ENCODE measurements at regions not wholly inside any gene's neighbourhood (a gene's known extent, or its start where the extent isn't known, plus 50 kb on each side); places are given as distances from the start of the nearest gene placed in this dataset.
A peak's percentile ranks its signal among the peaks of the same experiment; 100 is the strongest.
"Not testable (repeated sequence)": the region's sequence is repeated elsewhere in the genome, so short reads cannot be mapped to it uniquely, and the experiment has no call there.

DNA sequence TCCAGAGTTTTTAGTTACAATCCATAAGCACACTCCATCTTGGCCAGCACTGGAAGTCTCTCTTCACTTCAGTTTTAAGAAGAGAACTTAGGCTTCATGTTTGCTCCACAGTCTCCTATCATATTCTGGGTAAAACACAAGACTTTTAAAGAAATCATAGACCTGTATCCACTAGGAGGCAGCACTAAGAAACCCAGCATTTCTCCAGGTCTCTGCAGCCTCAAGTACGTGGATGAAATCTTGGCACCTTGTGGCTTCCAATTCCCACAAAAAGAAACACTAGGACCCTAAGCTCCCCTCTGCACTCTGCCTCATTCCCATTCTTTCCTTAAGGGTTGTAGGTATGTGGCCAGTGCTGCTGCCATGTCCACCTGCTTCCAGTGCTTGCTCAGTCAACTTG, 367.3 kb upstream of the CASK start:
- Histone ChIP-seq H3K4me1 (ENCODE audit: control insufficient read depth, insufficient read depth, low read length) (no peaks in the 10 kb centered on the region), H3K9me3 (ENCODE audit: control insufficient read depth, low read length) (no peaks in the 10 kb centered on the region), H3K36me3 (ENCODE audit: control insufficient read depth, insufficient read depth, low read length) (no peaks in the 10 kb centered on the region), H3K27me3 (ENCODE audit: control insufficient read depth, insufficient read depth, low read length) (no peaks in the 10 kb centered on the region), H3K9ac (ENCODE audit: low read length) (no peak overlapping the region), H3K4me3 (ENCODE audit: low read length) (no peak overlapping the region)

DNA sequence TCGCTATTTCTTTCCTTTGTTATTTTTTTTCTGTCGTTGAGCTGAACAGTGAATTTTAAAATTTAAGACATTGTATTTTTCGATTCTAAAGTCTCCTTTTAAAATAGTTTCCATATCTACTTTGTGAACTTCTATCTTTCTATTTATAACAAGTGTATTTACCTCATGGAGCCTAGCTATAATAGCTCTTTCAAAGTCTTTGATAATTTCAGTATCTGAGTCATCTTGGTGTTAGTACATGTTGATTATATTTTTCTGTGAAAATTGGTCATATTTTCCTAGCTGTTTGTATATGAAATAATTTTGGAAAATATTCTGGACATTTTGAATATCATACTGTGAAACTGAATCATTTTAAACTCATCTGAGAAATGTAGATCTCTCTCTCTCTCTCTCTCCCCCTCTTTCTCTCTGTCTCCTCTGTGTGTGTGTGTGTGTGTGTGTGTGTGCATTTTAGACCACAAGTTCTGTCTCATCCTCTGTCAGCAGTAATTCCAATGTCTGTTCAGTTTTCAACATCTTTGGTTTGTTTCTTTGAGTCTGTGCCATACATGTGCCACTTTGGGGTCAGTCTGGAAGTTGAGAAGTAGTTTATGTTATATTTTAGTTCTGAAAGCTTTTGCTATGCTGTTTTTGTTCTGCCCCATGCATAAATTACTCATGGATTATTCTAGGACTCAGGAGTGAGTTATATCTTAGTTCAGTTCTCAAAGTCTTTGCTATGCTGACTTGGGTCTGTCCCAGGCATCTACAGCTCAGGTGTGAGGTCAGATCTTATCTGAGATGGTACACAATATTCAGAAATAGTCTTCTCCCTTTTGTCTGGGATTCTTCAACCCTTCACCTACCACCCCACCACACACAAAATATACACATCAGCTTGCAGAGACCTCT, 366.4 kb upstream of the CASK start:
- no peaks in the 10 kb centered on the region for H3K9me3 ChIP-seq (ENCODE audit: control insufficient read depth, low read length)
- H3K36me3 ChIP-seq (ENCODE audit: control insufficient read depth, insufficient read depth, low read length) = no peaks in the 10 kb centered on the region
- no peaks in the 10 kb centered on the region for H3K27me3 ChIP-seq (ENCODE audit: control insufficient read depth, insufficient read depth, low read length)
- H3K9ac ChIP-seq (ENCODE audit: low read length) = no peak overlapping the region
- no peaks in the 10 kb centered on the region for H3K4me1 ChIP-seq (ENCODE audit: control insufficient read depth, insufficient read depth, low read length)
- H3K4me3 ChIP-seq (ENCODE audit: low read length) = no peak overlapping the region

DNA sequence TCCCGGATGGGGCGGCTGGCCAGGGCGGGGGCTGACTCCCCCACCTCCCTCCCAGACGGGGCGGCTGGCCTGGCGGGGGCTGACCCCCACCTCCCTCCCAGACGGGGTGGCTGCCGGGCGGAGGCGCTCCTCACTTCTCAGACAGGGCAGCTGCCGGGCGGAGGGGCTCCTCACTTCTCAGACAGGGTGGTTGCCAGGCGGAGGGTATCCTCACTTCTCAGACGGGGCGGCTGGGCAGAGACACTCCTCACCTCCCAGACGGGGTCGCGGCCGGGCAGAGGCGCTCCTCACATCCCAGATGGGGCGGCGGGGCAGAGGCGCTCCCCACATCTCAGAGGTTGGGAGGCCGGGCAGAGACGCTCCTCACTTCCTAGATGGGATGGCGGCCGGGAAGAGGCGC, 362.3 kb upstream of the CASK start:
- not testable (repeated sequence) for H3K9ac ChIP-seq (ENCODE audit: low read length); H3K4me3 ChIP-seq (ENCODE audit: low read length); H3K4me1 ChIP-seq (ENCODE audit: control insufficient read depth, insufficient read depth, low read length); H3K9me3 ChIP-seq (ENCODE audit: control insufficient read depth, low read length); H3K27me3 ChIP-seq (ENCODE audit: control insufficient read depth, insufficient read depth, low read length); H3K36me3 ChIP-seq (ENCODE audit: control insufficient read depth, insufficient read depth, low read length)

DNA sequence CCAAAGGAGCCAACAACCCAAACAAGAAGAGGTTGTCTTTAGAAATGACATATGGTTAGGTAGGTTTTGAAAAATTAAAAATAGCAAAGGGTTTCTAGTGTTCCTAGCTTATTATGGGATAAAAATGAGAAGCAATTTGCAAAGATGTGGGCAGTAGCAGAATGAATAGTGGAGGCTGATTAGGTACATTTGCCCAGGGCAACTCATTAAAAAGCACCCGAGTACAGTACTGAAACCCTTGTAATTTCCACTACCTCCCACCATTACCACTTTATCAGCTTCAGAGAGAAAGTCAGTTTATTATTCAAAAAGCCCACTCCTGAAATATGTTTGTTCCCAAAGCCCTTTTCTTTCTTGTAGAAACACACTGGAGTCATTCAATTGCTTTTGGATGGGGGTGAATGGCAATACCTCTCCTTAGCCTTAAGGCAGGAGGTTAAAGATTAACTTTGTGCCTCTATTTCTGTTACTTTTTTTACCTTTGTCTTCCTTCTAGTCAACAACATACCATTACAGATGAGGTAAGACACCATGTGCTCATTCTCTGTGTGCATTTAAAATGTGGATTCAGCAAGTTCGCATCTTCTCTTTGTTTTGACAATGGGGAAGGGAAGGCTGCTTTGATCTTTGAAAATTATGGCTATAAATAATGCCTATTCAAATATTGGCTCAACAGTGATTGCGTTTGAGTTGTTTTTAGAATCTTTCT, 353.8 kb upstream of the CASK start:
- Histone ChIP-seq H3K9me3 (ENCODE audit: control insufficient read depth, low read length) (no peaks in the 10 kb centered on the region), H3K36me3 (ENCODE audit: control insufficient read depth, insufficient read depth, low read length) (no peaks in the 10 kb centered on the region), H3K4me1 (ENCODE audit: control insufficient read depth, insufficient read depth, low read length) (no peaks in the 10 kb centered on the region), H3K9ac (ENCODE audit: low read length) (no peak overlapping the region), H3K4me3 (ENCODE audit: low read length) (no peak overlapping the region), H3K27me3 (ENCODE audit: control insufficient read depth, insufficient read depth, low read length) (no peaks in the 10 kb centered on the region)

DNA sequence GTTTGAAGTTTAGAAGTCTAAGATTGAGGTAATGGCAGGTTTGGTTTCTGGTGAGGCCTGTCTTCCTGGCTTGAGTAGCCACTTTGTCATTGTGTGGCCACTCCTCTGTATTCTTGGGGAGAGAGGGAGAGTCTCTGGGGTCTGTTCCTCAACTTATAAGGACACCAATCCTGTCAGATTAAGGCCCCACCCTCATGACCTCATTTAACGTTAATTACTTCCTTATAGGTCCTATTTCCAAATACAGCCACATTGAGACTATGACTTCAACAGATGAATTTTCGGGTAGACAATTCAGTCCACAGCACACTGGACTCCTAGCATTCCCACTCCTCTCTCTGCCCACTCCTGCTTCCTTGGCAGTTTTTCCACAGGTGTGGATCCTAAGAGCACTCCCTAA, 350.8 kb upstream of the CASK start:
- Histone ChIP-seq H3K4me1 (ENCODE audit: control insufficient read depth, insufficient read depth, low read length) (no peaks in the 10 kb centered on the region), H3K36me3 (ENCODE audit: control insufficient read depth, insufficient read depth, low read length) (no peaks in the 10 kb centered on the region), H3K27me3 (ENCODE audit: control insufficient read depth, insufficient read depth, low read length) (no peaks in the 10 kb centered on the region), H3K4me3 (ENCODE audit: low read length) (no peak overlapping the region), H3K9ac (ENCODE audit: low read length) (no peak overlapping the region), H3K9me3 (ENCODE audit: control insufficient read depth, low read length) (no peaks in the 10 kb centered on the region)

DNA sequence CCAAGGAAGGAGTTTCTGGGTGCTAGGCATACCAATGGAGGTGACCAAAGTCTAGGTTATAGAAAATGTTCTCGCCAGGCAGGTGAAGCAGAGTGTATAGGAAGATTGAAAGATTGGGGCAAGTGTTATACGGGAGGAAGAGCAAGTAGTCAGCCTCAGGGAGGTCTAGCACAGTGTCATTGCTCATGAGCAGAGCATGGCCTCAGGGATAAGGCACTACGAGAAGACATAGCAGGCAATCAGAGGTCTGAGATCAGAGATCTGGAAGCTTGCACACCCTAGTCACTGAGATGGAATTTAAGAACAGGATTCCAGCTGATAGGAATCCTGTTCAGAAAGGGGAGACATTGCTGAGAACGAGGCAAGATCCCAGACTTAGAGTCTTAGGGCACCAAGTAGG, 350.0 kb upstream of the CASK start:
- Histone ChIP-seq H3K4me1 (ENCODE audit: control insufficient read depth, insufficient read depth, low read length) (no peaks in the 10 kb centered on the region), H3K36me3 (ENCODE audit: control insufficient read depth, insufficient read depth, low read length) (no peaks in the 10 kb centered on the region), H3K4me3 (ENCODE audit: low read length) (no peak overlapping the region), H3K27me3 (ENCODE audit: control insufficient read depth, insufficient read depth, low read length) (no peaks in the 10 kb centered on the region), H3K9ac (ENCODE audit: low read length) (no peak overlapping the region), H3K9me3 (ENCODE audit: control insufficient read depth, low read length) (no peaks in the 10 kb centered on the region)

DNA sequence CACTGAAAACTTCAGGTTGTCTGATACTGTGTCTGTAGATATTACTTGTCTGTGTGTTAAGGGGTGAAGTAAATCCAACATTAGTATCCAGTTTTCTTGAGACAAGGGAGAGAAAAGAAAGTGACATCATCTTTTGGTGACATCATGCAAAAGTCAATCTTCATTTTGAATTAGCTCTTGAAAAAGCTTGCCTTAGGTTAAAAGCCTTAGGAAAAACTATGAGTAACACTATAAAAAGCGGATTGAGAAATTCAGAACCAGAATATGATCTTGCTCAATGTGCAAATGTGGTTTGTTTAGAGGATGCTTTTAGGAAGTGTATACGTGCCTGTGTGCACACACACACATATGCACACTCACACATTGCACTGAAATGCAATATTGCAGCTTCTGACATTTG, 345.8 kb upstream of the CASK start:
- H3K36me3 ChIP-seq (ENCODE audit: control insufficient read depth, insufficient read depth, low read length) = no peaks in the 10 kb centered on the region
- no peak overlapping the region for H3K4me3 ChIP-seq (ENCODE audit: low read length)
- H3K9me3 ChIP-seq (ENCODE audit: control insufficient read depth, low read length) = no peaks in the 10 kb centered on the region
- H3K9ac ChIP-seq (ENCODE audit: low read length) = no peak overlapping the region
- H3K4me1 ChIP-seq (ENCODE audit: control insufficient read depth, insufficient read depth, low read length) = no peaks in the 10 kb centered on the region
- H3K27me3 ChIP-seq (ENCODE audit: control insufficient read depth, insufficient read depth, low read length) = no peaks in the 10 kb centered on the region

DNA sequence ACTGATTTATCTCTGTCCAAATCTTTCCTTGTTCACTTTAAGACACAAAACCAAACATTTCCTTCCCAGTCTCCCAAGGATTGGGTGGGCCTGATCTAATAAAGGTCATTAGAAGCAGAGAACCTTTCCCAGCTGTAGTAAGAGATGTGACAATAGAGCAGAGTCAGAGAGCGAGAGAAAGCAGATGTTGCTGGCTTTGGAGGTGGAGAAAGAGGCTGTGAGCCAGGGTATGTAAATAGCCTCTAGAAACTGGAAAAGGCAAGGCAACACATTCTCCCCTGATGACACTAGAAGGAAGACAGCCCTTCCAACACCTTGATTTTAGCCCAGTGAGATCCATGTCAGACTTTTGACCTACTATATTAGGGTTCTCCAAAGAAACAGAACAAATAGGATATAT, 337.5 kb upstream of the CASK start:
- no peaks in the 10 kb centered on the region for H3K4me1 ChIP-seq (ENCODE audit: control insufficient read depth, insufficient read depth, low read length)
- H3K4me3 ChIP-seq (ENCODE audit: low read length) = no peak overlapping the region
- H3K9me3 ChIP-seq (ENCODE audit: control insufficient read depth, low read length) = no peaks in the 10 kb centered on the region
- H3K36me3 ChIP-seq (ENCODE audit: control insufficient read depth, insufficient read depth, low read length) = no peaks in the 10 kb centered on the region
- H3K27me3 ChIP-seq (ENCODE audit: control insufficient read depth, insufficient read depth, low read length) = no peaks in the 10 kb centered on the region
- H3K9ac ChIP-seq (ENCODE audit: low read length) = no peak overlapping the region

DNA sequence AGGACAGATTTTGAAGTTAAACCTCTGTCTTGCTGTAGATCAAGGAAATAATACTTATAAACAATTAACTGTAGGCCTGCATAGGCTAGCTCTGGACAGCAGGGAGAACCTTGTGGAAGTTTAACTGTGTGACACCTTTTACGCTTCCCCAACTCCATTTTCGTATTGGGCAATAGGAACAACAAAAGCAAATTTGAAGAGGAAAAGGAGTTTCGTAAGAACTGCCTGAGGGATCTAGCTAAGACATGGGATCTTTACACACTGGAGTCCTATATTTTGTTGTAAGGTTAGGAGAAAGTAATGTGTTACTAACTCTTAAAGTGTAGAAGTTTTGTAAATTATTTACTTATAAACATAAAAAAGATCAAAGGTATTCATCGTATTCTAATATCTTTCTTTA, 324.9 kb upstream of the CASK start:
- H3K9ac ChIP-seq (ENCODE audit: low read length) = no peak overlapping the region
- no peak overlapping the region for H3K4me3 ChIP-seq (ENCODE audit: low read length)
- H3K27me3 ChIP-seq (ENCODE audit: control insufficient read depth, insufficient read depth, low read length) = no peaks in the 10 kb centered on the region
- no peaks in the 10 kb centered on the region for H3K9me3 ChIP-seq (ENCODE audit: control insufficient read depth, low read length)
- H3K36me3 ChIP-seq (ENCODE audit: control insufficient read depth, insufficient read depth, low read length) = no peaks in the 10 kb centered on the region
- peaks cover 7% of the 10 kb centered on the region for H3K4me1 ChIP-seq (ENCODE audit: control insufficient read depth, insufficient read depth, low read length)

DNA sequence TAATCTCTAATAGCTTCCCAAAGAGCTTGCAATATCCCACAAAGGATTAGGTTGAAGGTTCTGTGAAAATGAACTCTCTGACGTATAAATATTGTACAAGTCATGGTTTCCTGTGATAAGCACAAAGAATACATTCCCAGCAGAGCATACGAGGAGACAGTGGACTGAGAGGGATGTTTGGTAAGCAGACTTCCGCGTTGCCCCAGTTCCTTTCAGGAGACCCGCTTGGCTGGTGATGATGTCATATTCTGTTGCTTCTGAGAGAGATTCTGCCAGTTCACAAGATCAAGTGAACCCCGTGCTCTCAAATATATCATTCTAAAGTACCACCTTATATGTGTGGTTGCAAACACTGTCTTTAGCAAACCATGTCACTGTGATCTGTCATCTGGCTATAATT, 323.9 kb upstream of the CASK start:
- H3K27me3 ChIP-seq (ENCODE audit: control insufficient read depth, insufficient read depth, low read length) = no peaks in the 10 kb centered on the region
- H3K9me3 ChIP-seq (ENCODE audit: control insufficient read depth, low read length) = no peaks in the 10 kb centered on the region
- peaks cover 7% of the 10 kb centered on the region for H3K4me1 ChIP-seq (ENCODE audit: control insufficient read depth, insufficient read depth, low read length)
- H3K36me3 ChIP-seq (ENCODE audit: control insufficient read depth, insufficient read depth, low read length) = no peaks in the 10 kb centered on the region
- H3K4me3 ChIP-seq (ENCODE audit: low read length) = no peak overlapping the region
- peak overlapping the region; percentile 22 for H3K9ac ChIP-seq (ENCODE audit: low read length)

DNA sequence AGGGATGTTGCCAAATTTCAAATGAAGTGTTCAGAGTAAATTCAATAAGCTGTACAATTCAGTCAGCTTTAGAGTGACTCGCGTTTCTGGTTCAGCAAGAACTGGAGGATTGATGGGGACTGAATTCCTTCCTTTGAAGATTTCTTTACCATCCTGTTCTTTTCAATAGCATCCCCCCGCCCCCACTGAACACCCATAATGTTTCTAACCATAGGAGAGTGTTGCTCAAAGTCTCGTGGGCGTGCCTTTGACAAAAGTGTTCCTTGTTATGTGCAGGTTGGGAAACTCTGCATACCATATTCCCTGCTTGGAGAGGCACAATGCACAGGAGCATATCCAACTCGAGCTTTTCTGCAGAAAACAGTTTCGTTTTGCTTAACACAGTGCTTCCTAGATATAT, 323.5 kb upstream of the CASK start:
- Histone ChIP-seq H3K4me3 (ENCODE audit: low read length) (no peak overlapping the region), H3K36me3 (ENCODE audit: control insufficient read depth, insufficient read depth, low read length) (no peaks in the 10 kb centered on the region), H3K27me3 (ENCODE audit: control insufficient read depth, insufficient read depth, low read length) (no peaks in the 10 kb centered on the region), H3K4me1 (ENCODE audit: control insufficient read depth, insufficient read depth, low read length) (peaks cover 7% of the 10 kb centered on the region), H3K9ac (ENCODE audit: low read length) (peak overlapping the region; percentile 22), H3K9me3 (ENCODE audit: control insufficient read depth, low read length) (no peaks in the 10 kb centered on the region)

DNA sequence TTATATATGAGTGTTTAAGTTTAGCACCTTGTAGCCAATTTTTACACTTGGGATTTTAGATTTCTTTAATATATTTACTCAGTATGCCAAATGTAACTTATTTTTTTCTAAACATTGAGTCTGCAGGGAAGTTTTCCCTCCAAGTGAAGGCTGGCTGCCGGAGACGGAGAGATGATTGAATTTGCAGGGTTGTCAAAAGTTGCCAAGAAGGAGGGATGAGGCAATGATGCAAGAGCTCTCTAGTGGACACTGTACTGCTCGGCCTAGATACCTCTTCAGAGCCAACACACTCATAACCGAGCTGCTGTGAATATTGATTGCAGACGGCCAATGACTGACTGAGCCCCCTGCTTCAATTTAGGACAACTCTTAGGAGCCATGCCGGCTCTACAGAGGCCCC, 318.6 kb upstream of the CASK start:
- no peak overlapping the region for H3K4me3 ChIP-seq (ENCODE audit: low read length)
- H3K27me3 ChIP-seq (ENCODE audit: control insufficient read depth, insufficient read depth, low read length) = no peaks in the 10 kb centered on the region
- no peaks in the 10 kb centered on the region for H3K9me3 ChIP-seq (ENCODE audit: control insufficient read depth, low read length)
- peaks cover 1% of the 10 kb centered on the region for H3K4me1 ChIP-seq (ENCODE audit: control insufficient read depth, insufficient read depth, low read length)
- no peak overlapping the region for H3K9ac ChIP-seq (ENCODE audit: low read length)
- H3K36me3 ChIP-seq (ENCODE audit: control insufficient read depth, insufficient read depth, low read length) = no peaks in the 10 kb centered on the region

All from mucosa of stomach (tissue), 1 donor.